Astrocyte (in vitro differentiated cells and primary cell): ENCODE measurements at regions not wholly inside any gene's neighbourhood (a gene's known extent, or its start where the extent isn't known, plus 50 kb on each side); places are given as distances from the start of the nearest gene placed in this dataset.

Experiments used
- DNase-seq: peaks from one replicate; pipeline ENCODE4 v3.0.0-alpha.2; 2010; ENCODE audit warnings: low read depth
- FAIRE-seq: peaks from 2 replicates; lab custom pipeline; 2011; peaks lifted over from hg19 to GRCh38; lab: Jason Lieb, UNC
- H2AFZ ChIP-seq: 2 replicates; pipeline ENCODE4 v1.6.0; 2012; ENCODE audit warnings: low read depth, low read length, inconsistent platforms
- H3K27ac ChIP-seq: 2 replicates; pipeline ENCODE4 v1.5.1; 2011; ENCODE audit warnings: low read depth, low read length, inconsistent platforms
- H3K27me3 ChIP-seq: 2 replicates; pipeline ENCODE4 v1.6.0; 2011; ENCODE audit warnings: low read length, inconsistent platforms; ENCODE audit not compliant: insufficient read depth
- H3K36me3 ChIP-seq: 2 replicates; pipeline ENCODE4 v1.5.1; 2011; ENCODE audit warnings: low read length, inconsistent platforms; ENCODE audit not compliant: insufficient read depth
- H3K4me1 ChIP-seq: 2 replicates; pipeline ENCODE4 v1.5.1; 2011; ENCODE audit warnings: low read length, inconsistent platforms; ENCODE audit not compliant: insufficient read depth
- H3K4me2 ChIP-seq: 2 replicates; pipeline ENCODE4 v1.6.0; 2012; ENCODE audit warnings: low read length, inconsistent platforms
- H3K4me3 ChIP-seq: 2 replicates; pipeline ENCODE4 v1.5.1; 2011; ENCODE audit warnings: low read depth, mild to moderate bottlenecking, low read length, inconsistent platforms; ENCODE audit not compliant: insufficient read depth
- H3K79me2 ChIP-seq: 2 replicates; pipeline ENCODE4 v1.6.0; 2012; ENCODE audit warnings: mild to moderate bottlenecking, low read length, inconsistent platforms; ENCODE audit not compliant: insufficient read depth
- H3K9ac ChIP-seq: 2 replicates; pipeline ENCODE4 v1.6.0; 2012; ENCODE audit warnings: mild to moderate bottlenecking, low read length, inconsistent platforms
- H3K9me3 ChIP-seq: 2 replicates; pipeline ENCODE4 v1.5.1; 2012; ENCODE audit warnings: low read depth, mild to moderate bottlenecking, low read length, inconsistent platforms; ENCODE audit not compliant: insufficient read depth
- H4K20me1 ChIP-seq: 2 replicates; pipeline ENCODE4 v1.6.0; 2012; ENCODE audit warnings: low read length, inconsistent platforms; ENCODE audit not compliant: insufficient read depth
- H3K27ac Mint-ChIP-seq: one replicate; pipeline ENCODE4 v1.8.0; 2021; ENCODE audit warnings: mild to moderate bottlenecking, mixed read lengths; ENCODE audit not compliant: unreplicated experiment
- H3K27me3 Mint-ChIP-seq: one replicate; pipeline ENCODE4 v1.8.0; 2021; ENCODE audit warnings: low read depth, mixed read lengths; ENCODE audit not compliant: unreplicated experiment
- H3K36me3 Mint-ChIP-seq: one replicate; pipeline ENCODE4 v1.8.0; 2021; ENCODE audit warnings: low read depth, mixed read lengths; ENCODE audit not compliant: unreplicated experiment
- H3K4me1 Mint-ChIP-seq: one replicate; pipeline ENCODE4 v1.8.0; 2021; ENCODE audit warnings: low read depth, mixed read lengths; ENCODE audit not compliant: unreplicated experiment
- H3K4me3 Mint-ChIP-seq: one replicate; pipeline ENCODE4 v1.8.0; 2021; ENCODE audit warnings: mild to moderate bottlenecking, moderate library complexity, mixed read lengths; ENCODE audit not compliant: unreplicated experiment
- H3K9me3 Mint-ChIP-seq: one replicate; pipeline ENCODE4 v1.8.0; 2021; ENCODE audit warnings: mild to moderate bottlenecking, mixed read lengths; ENCODE audit not compliant: unreplicated experiment
- EZH2 ChIP-seq: IDR thresholded peaks from 2 replicates; pipeline ENCODE4 v1.6.1; 2012; ENCODE audit warnings: mild to moderate bottlenecking, low read length, inconsistent platforms; ENCODE audit not compliant: insufficient read depth
- TF ChIP-seq, protein P1 (sequence below): IDR thresholded peaks from 2 replicates; pipeline ENCODE4 v1.5.1; 2011; ENCODE audit warnings: low read depth, mild to moderate bottlenecking, inconsistent platforms, low read length, moderate library complexity; ENCODE audit not compliant: insufficient read depth

DNA sequence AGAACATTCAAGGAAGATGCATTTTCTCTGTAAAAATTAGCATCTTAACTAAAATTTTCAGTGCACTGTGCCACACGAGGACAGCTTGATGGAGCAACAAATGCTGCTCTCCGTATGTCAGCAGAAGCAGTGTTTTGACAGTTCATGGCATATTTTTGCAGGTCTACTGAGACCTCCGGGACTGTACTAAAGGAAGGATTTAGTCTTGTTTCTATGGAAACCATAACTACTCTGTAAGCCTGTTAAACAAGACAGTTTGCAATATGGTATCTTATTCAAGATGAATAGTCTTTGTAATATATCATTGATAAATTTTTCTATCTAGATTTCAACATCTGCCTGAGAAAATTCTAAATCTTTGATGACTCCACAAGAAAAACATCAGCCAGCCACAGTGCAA lies 184.0 kb upstream of the GUCY1A2 start:
- FAIRE-seq = no peak
- Histone ChIP-seq H3K79me2 (no peaks in the 10 kb centered on the region), H4K20me1 (no peaks in the 10 kb centered on the region), H2AFZ (no peak overlapping the region), H3K27me3 (no peaks in the 10 kb centered on the region), H3K9me3 (no peaks in the 10 kb centered on the region), H3K4me3 (no peak overlapping the region), H3K9ac (no peak overlapping the region), H3K4me2 (no peak overlapping the region), H3K27ac (no peak overlapping the region), H3K4me1 (no peaks in the 10 kb centered on the region), H3K36me3 (no peaks in the 10 kb centered on the region)
- H3K4me1 Mint-ChIP-seq = no peaks in the 10 kb centered on the region
- H3K9me3 Mint-ChIP-seq = peaks cover 4% of the 10 kb centered on the region
- H3K27me3 Mint-ChIP-seq = no peaks in the 10 kb centered on the region
- H3K36me3 Mint-ChIP-seq = no peaks in the 10 kb centered on the region
- DNase-seq = no peak
- H3K27ac Mint-ChIP-seq = no peak overlapping the region
- no peak overlapping the region for H3K4me3 Mint-ChIP-seq
- TF ChIP-seq, protein P1, sequence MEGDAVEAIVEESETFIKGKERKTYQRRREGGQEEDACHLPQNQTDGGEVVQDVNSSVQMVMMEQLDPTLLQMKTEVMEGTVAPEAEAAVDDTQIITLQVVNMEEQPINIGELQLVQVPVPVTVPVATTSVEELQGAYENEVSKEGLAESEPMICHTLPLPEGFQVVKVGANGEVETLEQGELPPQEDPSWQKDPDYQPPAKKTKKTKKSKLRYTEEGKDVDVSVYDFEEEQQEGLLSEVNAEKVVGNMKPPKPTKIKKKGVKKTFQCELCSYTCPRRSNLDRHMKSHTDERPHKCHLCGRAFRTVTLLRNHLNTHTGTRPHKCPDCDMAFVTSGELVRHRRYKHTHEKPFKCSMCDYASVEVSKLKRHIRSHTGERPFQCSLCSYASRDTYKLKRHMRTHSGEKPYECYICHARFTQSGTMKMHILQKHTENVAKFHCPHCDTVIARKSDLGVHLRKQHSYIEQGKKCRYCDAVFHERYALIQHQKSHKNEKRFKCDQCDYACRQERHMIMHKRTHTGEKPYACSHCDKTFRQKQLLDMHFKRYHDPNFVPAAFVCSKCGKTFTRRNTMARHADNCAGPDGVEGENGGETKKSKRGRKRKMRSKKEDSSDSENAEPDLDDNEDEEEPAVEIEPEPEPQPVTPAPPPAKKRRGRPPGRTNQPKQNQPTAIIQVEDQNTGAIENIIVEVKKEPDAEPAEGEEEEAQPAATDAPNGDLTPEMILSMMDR = no peak
- no peak for TF ChIP-seq EZH2

DNA sequence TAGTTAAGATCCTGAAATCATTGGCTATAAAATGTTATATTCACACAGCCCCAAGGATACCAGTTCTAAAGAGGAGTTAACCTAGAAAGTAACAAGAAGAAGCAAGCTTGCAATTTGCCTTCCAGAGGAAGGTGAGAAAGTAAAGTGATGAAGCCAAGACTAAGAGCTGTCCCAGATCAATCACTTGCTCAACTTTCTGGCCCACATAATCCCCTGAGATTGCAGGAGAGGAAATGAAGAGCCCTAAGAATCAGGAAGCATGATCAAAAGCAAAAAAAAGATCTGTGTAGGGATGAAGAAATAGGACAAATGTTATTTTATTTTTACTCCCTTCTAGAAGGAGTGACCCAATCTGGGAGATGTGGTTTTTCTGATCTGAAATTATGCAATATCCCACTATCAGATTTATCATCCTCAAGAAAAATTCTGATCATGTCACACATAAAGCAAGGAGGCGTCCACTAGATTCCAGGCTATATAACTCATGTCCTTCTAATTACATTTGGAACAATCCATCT lies 180.3 kb upstream of the GUCY1A2 start:
- Histone ChIP-seq H3K27me3 (no peaks in the 10 kb centered on the region), H3K79me2 (no peaks in the 10 kb centered on the region), H2AFZ (no peak overlapping the region), H3K36me3 (no peaks in the 10 kb centered on the region), H4K20me1 (no peaks in the 10 kb centered on the region), H3K4me1 (no peaks in the 10 kb centered on the region), H3K4me3 (no peak overlapping the region), H3K9ac (no peak overlapping the region), H3K27ac (no peak overlapping the region), H3K4me2 (no peak overlapping the region), H3K9me3 (no peaks in the 10 kb centered on the region)
- Mint-ChIP-seq H3K36me3 (no peaks in the 10 kb centered on the region), H3K4me1 (no peaks in the 10 kb centered on the region), H3K4me3 (no peak overlapping the region), H3K27me3 (no peaks in the 10 kb centered on the region), H3K27ac (no peak overlapping the region), H3K9me3 (peaks cover 3% of the 10 kb centered on the region)
- DNase-seq (peak; percentile 44), FAIRE-seq (no peak)
- TF ChIP-seq EZH2 = no peak
- TF ChIP-seq, protein P1 = no peak

DNA sequence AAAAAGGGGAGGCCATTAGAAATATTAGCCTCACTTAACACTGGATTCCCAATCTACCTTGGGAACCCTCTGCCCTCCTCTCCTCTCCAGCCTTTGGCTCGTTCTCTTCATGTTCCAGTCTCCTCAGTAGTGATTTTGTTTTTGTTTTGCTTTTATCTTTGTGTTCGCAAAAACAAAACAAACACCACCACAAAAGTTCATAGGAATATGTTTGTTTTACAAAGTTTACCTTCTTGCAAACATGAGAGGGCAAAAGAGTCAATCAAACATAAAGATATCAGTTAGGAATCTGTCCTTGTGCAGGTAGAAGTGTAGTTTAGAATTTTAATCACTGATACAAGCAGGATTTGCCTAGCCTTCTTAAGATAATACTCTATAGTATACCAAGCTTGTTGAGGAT lies 179.7 kb upstream of the GUCY1A2 start:
- H3K36me3 ChIP-seq = no peaks in the 10 kb centered on the region
- DNase-seq (no peak), FAIRE-seq (no peak)
- Mint-ChIP-seq H3K9me3 (peaks cover 3% of the 10 kb centered on the region), H3K27ac (no peak overlapping the region), H3K4me3 (no peak overlapping the region), H3K27me3 (no peaks in the 10 kb centered on the region), H3K4me1 (no peaks in the 10 kb centered on the region), H3K36me3 (no peaks in the 10 kb centered on the region)
- H3K9ac ChIP-seq = no peak overlapping the region
- TF ChIP-seq, protein P1 = no peak
- no peak for TF ChIP-seq EZH2
- no peaks in the 10 kb centered on the region for H3K9me3 ChIP-seq
- no peaks in the 10 kb centered on the region for H3K27me3 ChIP-seq
- no peaks in the 10 kb centered on the region for H4K20me1 ChIP-seq
- no peaks in the 10 kb centered on the region for H3K4me1 ChIP-seq
- H3K27ac ChIP-seq = no peak overlapping the region
- no peaks in the 10 kb centered on the region for H3K79me2 ChIP-seq
- no peak overlapping the region for H2AFZ ChIP-seq
- H3K4me3 ChIP-seq = no peak overlapping the region
- no peak overlapping the region for H3K4me2 ChIP-seq
